A172 (cell line): ENCODE measurements at regions not wholly inside any gene's neighbourhood (a gene's known extent, or its start where the extent isn't known, plus 50 kb on each side); places are given as distances from the start of the nearest gene placed in this dataset.
A peak's percentile ranks its signal among the peaks of the same experiment; 100 is the strongest.
"Not testable (repeated sequence)": the region's sequence is repeated elsewhere in the genome, so short reads cannot be mapped to it uniquely, and the experiment has no call there.

Experiments
- DNase-seq: peaks from one replicate; pipeline ENCODE4 v3.0.0-alpha.2; 2015; ENCODE audit warnings: low spot score

DNA sequence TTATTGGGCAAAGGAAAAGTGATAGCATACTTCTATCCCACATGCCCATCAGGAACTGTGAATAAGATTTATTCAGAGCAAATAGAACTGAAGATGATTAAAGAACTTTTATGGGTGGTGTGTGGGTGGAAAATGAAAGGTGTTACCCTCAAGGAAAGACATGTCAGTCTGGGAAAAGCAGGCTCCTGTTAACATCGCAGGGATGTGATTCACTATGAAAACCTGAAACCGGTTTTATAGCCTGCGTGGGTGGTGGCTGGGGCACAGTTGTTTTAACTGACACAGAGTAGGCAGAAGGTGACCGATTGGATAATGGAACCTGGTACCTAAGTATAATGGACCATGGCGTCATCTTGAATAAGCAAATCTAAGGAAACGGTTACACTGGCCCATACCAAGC is 61.3 kb upstream of the CASK start:
- peak; percentile 2 for DNase-seq

DNA sequence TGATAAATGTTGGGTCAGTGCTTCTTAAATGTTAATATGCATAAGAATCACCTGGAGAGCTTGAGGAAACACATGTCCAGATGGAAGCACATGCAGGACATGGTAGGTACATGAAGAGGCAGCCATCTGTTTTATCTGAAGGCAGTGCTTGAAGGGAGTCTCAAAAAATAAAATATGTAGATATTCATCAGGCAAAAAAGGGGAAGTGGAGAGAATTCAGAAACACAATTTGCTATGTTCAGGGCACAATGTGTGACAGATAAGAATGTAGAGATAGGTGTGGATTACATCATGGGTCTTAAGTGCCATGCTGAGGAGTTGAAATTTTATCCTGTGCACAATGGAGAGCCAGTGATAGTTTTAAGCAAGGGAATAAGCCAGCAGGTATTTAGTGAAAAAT is 59.6 kb upstream of the CASK start:
- DNase-seq, result no peak

DNA sequence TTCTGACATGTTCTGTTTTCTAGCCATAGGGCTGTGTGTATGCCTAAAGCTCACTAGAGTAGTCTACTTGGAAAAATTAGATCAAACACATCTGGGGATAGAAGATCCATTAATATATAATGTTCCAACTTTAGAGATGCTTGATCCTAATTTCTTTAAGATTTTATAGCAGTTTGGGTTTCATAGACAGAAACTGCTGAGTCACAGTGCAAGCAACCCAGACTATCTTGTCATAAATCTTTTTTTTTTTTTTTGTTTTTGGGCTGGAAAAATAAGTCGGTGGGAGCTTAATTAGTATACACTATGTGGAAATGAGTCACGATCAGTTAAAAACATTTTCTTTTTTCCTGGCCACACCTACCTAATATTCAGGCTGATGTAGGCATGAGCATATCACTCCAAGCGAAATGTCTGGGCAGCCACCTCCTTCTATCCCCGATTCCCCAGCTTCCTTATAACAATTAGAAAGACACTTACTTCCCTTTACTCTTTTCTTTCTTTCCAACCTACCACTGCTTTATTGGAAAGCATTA is 58.2 kb upstream of the CASK start:
- DNase-seq, result peak; percentile 37

DNA sequence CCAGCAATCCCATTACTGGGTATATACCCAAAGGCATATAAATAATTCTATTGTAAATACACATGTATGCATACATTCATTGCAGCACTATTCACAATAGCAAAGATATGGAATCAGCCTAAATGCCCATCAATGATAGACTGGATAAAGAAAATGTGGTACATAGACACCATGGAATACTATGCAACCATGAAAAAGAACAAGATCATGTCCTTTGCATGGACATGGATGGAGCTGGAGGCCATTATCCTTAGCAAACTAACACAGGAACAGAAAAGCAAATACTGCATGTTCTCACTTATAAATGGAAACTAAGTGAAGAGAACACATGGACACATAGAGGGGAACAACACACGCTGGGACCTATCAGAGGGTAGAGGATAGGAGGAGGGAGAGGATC is 51.3 kb upstream of the CASK start:
- DNase-seq, result not testable (repeated sequence)

DNA sequence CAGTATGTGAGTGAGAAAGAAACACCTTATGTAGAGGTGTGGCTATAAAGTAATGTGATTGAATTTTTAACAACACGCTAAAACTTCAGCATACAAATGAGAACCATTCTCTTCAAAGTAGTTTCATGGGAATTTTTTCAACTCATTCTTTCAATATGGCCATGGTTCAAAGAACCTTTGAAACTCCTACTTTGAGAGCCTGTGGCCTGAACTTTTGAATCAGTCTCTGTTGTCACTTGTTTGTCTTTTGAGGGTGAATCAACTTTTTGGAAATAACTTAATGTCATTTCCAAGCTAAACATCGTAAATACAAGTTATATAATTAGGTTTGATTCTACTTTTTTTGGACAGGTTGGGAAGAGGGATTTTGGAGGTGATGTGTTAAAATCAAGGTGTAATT is 49.9 kb upstream of the CASK start:
- no peak for DNase-seq
